ENCODE measurements at regions not wholly inside any gene's neighbourhood (a gene's known extent, or its start where the extent isn't known, plus 50 kb on each side); places are given as distances from the start of the nearest gene placed in this dataset.
A peak's percentile ranks its signal among the peaks of the same experiment; 100 is the strongest.
"Not testable (repeated sequence)": the region's sequence is repeated elsewhere in the genome, so short reads cannot be mapped to it uniquely, and the experiment has no call there.

- Histone ChIP-seq H3K4me1 (no peaks in the 10 kb centered on the region), H3K27ac (no peak overlapping the region), H3K36me3 (no peaks in the 10 kb centered on the region), H3K4me3 (no peak overlapping the region), H3K9me3 (peaks cover 0 to 4% (median 0%) of the 10 kb centered on the region in 11 donors), H3K27me3 (no peaks in the 10 kb centered on the region)
- intact Hi-C loops (cut with DNase I): no loop called here
- no peak for TF ChIP-seq CTCF (IDR thresholded peaks at IDR 0.05)
- DNase-seq: no peak
- ATAC-seq: no peak
- WGBS, 2 donors: 60 to 98% methylated on average over 1 of the region's 1 CpG
Observed at GRCh38 chr5:143979044-143979690, 167.2 kb downstream of the HMHB1 start.

GRCh38 chr5:143980506-143980905, 168.5 kb downstream of the HMHB1 start:
- no peak for TF ChIP-seq CTCF (IDR thresholded peaks at IDR 0.05)
- intact Hi-C loops (cut with DNase I): no loop called here
- Histone ChIP-seq H3K4me3 (no peak overlapping the region), H3K4me1 (no peaks in the 10 kb centered on the region), H3K9me3 (peaks cover 0 to 4% (median 0%) of the 10 kb centered on the region in 11 donors), H3K27ac (no peak overlapping the region), H3K36me3 (no peaks in the 10 kb centered on the region), H3K27me3 (no peaks in the 10 kb centered on the region)
- ATAC-seq: no peak
- no peak for DNase-seq
- WGBS, 2 donors: 88 to 91% methylated on average over 6 of the region's 6 CpGs

GRCh38 chr5:143982957-143983356, 171.0 kb downstream of the HMHB1 start:
- H3K9me3 ChIP-seq; H3K36me3 ChIP-seq; DNase-seq; H3K27ac ChIP-seq; H3K27me3 ChIP-seq; ATAC-seq; H3K4me1 ChIP-seq; intact Hi-C loops (cut with DNase I); H3K4me3 ChIP-seq: not testable (repeated sequence)
- 86 to 90% methylated on average over 4 of the region's 4 CpGs for WGBS, 2 donors

GRCh38 chr5:143985832-143986515, 174.0 kb downstream of the HMHB1 start:
- peak overlapping the region in 4 of 10 donors; percentile 3 to 31 (median 18) for H3K27ac ChIP-seq

More at GRCh38 chr5:143985832-143986515, 174.0 kb downstream of the HMHB1 start:
- ATAC-seq: peak in 2 of 8 donors; percentile 74 to 77
- Histone ChIP-seq H3K36me3 (no peaks in the 10 kb centered on the region), H3K27me3 (no peaks in the 10 kb centered on the region), H3K4me3 (no peak overlapping the region), H3K4me1 (peaks cover 0 to 6% (median 0%) of the 10 kb centered on the region in 9 donors), H3K9me3 (peaks cover 0 to 4% (median 0%) of the 10 kb centered on the region in 11 donors)
- intact Hi-C loops (cut with DNase I): no loop called here
- no peak for DNase-seq
- no peak for TF ChIP-seq CTCF (IDR thresholded peaks at IDR 0.05)
- 85 to 86% methylated on average over 2 of the region's 2 CpGs for WGBS, 2 donors

Data from heart right ventricle (tissue), 16 donors.